Activated CD4-positive, CD25-positive, alpha-beta regulatory T cell treated with anti-CD3 and anti-CD28 coated beads, Interleukin-2, amount 50 U/mL, for 72 hours (primary cell): ENCODE measurements at regions not wholly inside any gene's neighbourhood (a gene's known extent, or its start where the extent isn't known, plus 50 kb on each side); places are given as distances from the start of the nearest gene placed in this dataset.
"Not testable (repeated sequence)": the region's sequence is repeated elsewhere in the genome, so short reads cannot be mapped to it uniquely, and the experiment has no call there.

Experiments
- DNase-seq: peaks from one replicate; pipeline ENCODE4 v3.0.0; 2021

DNA sequence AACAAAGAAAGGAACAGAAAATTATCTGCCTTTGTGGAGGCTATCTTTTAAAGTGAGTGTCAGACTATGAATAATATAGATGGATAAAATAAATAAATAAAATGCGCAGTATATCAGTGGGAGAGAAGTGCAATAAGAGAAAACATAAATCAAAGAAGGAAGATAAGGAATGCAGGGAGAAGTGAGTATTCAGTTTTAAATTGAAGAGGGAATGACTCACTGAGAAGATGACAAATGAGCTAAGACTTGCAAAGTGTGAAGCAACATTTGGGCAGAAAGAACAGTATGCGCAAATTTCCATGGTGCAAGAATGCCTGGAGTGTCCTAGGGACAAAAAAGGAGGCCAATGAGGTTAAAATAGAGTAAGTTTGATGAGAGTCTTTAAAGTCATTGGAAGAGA, 1300.1 kb upstream of the ALCAM start:
- no peak for DNase-seq

GRCh38 chr3:104069114-104069513, 1297.6 kb upstream of the ALCAM start:
- no peak for DNase-seq

DNA sequence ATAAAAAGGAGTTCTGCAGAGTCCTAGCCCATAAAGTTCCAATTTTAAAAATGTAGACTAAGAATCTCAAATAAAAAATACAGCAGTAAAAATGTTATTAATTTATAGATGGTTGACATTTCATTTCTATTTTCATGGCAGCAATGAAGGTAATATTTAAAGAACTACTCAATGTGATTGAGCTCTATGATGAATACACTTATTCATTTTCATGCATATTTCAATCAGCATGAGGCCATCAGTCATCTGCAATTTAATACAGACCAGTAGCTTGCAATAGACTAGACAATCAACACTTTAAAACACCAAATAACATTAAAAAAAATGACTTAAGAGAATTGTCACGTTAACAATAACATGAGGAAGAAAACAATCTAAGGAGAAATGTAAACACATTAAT, 1295.8 kb upstream of the ALCAM start:
- DNase-seq: no peak

- DNase-seq: no peak
Measured at GRCh38 chr3:104080088-104080626, 1286.6 kb upstream of the ALCAM start.

DNA sequence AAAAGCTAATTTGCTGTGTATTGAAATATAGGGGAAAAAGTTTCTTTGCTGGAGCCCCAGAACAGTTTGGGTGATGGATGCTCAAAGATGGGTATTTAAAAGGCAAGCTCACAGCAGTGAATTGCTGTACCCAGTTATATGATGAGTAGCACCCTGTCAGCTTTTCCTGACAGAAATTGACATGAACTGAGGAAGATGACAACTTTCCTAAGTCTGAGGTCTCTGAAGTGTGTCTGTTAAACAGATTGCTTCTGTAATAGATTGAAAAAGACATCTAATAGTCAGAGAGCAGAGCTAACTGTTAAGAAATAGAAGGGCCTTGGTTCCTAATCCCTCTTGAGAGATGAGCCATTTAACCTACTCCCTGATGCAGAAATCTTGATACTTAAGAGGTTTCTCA, 1278.0 kb upstream of the ALCAM start:
- no peak for DNase-seq

- DNase-seq: not testable (repeated sequence)
Measured at GRCh38 chr3:104089987-104090386, 1276.7 kb upstream of the ALCAM start.

DNA sequence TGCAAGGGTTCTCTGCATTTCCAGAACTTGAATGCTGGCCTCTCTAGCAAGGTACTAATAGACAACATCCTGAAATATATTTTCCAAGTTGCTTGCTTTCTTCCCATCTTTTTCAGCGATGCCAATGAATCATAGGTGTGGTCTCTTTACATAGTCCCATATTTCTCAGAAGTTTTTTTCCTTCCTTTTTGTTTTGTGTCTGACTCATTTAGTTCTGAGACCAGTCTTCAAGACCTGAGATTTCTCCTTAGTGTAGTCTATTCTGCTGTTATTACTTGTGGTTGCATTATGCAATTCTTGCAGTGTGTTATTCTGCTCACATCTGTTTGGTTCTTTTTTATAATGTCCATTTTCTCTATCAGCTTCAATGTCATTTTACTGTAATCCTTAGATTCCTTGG, 1265.0 kb upstream of the ALCAM start:
- no peak for DNase-seq

DNA sequence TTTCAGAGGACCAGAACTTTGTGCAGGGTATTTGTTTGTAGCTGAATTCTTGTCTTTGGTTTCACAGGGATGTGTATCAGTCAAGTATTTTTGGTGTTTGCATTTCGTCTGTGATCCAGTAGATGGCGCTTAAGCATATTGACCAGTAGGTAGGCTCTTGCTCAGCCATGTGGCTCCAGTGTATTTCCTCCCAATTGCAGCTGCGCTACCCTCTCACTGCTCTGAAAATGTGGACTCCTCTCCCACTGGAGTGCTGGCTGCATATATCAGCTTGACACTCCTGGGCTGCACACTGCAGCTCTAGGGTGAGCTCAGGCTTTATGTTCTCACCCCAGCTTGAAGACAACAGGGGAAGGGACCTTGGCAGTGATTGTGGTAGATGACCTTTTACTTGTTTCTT, 1264.3 kb upstream of the ALCAM start:
- DNase-seq: no peak

GRCh38 chr3:104106276-104106675, 1260.4 kb upstream of the ALCAM start:
- DNase-seq: no peak

- DNase-seq: no peak
Measured at GRCh38 chr3:104108522-104108921, 1258.2 kb upstream of the ALCAM start.

DNA sequence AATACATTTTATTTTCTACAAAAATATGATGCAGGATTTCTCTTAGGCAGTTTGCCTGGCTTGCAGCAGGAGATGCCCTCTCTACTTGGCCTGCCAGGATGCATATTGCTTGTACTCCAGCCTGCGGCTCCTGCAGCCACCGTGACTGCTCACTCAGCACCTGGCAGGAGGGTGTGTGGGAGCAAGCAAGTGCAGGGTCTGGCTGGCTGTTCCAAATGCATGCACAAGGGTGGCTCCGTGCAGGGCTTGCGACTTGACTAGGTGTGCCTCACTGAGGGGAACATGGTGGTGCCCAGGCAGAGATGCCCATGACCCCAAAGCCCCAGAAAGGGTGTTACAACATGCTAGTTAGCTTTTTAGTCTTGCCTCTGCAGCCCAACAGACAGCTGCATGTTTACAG, 1240.2 kb upstream of the ALCAM start:
- DNase-seq: no peak

- no peak for DNase-seq
Measured at GRCh38 chr3:104126864-104127553, 1239.7 kb upstream of the ALCAM start.

GRCh38 chr3:104127830-104128229, 1238.9 kb upstream of the ALCAM start:
- no peak for DNase-seq

DNA sequence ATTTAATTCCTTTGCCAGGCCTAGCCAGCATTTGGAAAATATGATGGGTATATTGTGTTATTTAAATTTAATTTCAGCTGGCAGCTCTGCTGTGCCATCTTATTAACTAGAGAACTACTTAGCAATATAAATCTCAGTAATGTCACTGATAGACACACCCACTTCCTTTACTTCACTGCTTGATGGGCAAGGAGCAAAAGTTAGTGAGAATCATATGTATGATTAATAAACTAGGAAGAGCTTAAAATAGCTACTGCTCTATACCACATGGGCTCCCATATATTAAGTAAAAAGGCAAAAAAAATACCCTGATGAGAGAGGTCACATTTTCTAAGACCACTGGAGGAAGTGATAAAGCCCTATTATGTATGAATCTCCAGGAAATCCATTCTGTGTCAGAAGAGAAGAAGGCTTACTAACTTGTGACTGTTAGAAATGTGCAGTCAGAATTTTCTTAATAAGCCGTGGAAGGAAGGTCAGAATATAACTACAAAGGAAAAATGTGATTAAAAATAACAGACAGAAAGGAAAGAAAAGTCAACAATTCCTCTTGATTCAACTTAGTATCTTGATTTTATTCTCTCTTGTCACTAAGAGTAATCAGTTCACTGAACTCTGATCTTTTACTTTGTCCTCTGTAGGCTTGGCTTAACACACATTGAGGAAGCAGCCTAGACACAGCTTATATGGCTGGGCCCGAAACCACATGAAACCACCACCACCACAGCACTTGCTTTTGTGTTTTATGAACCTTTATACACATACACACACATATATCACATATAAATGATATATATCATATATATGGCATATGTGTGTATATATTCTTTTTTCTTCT, 1233.9 kb upstream of the ALCAM start:
- DNase-seq: no peak

DNA sequence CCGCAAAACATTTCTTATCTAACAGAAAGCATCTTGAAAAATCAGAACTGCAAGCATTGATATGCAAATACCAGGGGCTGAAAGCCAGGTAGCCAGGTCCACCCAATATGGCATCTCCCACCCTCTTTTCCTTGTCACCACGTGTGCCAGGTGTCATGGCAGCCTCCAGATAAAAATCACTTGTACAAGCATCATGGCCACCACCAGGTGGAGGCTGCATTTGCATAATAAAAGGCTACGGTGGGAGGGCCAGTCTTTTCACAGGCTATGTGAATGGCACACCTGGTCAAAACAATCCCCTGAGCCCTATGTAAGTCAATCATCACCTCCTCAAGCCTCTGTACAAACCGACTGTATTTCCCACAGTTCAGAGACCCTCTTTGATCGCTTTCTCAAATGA, 1233.1 kb upstream of the ALCAM start:
- no peak for DNase-seq

DNA sequence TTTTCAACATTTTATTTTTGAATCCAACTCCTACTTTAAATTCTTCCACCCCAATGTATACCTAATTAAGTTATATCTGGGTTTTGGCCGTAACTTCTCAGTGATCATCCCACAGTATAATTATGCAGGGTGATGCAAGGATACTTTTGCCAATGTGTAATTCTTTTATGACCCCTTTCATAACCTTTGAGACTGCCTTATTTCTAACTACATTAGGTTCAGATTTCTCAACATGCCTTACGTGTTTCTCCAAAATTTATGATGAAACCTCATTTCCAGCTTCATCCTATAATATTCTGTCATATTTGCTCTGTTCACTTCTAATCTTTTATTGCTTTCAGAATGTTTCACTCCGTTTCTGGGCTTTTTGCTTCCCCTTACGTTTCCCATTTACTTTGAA, 1229.6 kb upstream of the ALCAM start:
- DNase-seq: no peak

DNA sequence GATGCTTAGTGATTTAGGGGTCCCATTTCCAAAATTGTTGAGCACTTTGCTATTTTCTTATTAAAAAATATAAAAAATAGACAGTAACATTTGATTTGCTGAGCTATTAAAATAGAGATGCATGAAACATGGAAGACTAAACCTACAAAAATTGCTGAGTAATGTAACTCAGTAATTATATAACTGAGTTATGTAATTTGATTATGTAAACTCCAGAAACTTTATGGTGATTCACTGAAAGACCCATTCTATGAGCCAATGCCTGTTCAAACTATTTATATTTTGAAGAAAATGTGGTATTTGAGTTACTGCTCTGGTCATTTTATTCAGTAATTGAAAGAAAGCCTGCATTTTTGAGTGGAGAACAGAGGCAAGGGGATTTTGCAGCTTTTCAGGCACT, 1221.5 kb upstream of the ALCAM start:
- no peak for DNase-seq

DNA sequence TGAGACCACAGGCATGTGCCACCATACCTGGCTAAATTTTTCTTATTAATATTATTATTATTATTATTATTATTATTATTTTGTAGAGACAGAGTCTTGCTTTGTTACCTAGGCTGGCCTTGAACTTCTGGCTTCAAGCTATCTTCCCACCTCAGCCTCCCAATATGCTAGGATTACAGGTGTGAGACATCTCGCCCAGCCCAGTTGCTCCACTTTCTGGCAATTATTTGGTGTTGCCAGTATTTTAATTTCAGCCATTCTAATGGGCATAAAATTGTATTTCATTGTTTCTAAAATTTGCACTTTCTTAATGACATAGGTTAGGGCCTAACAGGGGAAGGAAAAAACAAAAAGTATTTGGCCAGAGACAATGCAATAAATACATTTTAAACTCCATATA, 1217.6 kb upstream of the ALCAM start:
- no peak for DNase-seq

DNA sequence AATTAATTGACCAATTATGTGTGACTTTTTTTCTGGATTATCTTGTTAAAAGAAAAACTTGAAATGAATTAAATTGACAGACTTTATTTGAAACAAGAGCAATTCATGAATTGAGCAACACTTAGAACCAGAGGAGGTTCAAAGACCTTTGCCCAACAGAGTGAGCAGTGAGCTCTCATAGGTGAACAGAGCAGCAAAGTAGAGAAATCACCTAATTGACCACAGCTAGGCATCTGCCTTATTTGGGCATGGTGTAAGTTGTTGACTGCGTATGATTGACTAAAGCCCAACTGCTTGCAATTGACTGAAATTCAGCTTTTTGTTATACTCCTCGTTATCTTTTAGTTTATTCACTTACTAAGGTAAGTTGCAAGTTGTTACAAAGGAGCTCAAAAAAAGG, 1216.0 kb upstream of the ALCAM start:
- no peak for DNase-seq

DNA sequence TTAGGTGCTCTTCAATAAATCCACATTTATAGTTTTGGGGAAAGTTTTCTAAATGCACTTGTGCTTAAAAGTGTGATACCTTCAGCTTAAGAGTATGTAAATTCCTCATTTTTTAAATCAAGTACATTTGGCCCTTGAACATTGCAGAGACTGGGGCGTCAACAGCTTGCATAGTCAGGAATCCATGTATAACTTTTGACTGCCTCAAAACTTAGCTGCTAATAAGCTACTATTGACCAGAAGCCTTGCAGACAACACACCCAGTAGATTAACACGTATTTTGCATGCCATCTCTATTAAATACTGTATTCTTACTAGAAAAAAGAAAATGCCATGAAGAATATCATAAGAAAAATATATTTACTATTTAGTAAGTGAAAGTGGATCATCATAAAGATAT, 1211.8 kb upstream of the ALCAM start:
- DNase-seq: no peak

DNA sequence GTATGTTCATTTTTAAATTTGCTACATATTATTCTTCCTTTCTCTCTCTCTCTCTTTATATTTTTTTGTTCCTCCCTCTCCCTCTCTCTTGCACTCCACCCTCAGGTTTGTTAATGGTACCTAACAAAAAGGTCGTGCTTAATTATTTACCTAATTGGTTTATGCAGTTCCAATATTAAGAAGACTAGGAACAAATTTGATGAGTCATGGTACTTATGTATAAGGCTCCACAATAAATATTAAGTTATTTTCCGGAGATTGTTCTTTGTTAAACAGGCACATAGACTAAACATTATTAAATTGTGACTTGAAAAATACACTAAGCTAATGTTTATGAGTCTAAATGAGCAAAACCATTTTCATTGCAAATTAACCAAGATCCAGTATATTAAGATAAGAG, 1200.8 kb upstream of the ALCAM start:
- no peak for DNase-seq

DNA sequence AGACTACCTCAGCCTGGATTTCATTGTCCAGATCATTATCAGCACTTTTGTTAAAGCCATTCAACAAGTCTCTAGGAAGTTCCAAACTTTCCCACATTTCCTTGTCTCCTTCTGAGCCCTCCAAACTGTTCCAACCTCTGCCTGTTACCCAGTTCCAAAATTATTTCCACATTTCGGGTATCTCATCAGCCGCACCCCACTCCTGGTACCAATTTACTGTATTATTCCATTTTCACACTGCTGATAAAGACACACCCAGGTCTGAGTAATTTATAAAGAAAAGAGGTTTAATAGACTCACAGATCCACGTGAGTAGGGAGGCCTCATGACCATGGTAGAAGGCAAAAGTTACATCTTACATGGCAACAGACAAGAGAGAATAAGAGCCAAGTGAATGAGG, 1198.3 kb upstream of the ALCAM start:
- DNase-seq: no peak

DNA sequence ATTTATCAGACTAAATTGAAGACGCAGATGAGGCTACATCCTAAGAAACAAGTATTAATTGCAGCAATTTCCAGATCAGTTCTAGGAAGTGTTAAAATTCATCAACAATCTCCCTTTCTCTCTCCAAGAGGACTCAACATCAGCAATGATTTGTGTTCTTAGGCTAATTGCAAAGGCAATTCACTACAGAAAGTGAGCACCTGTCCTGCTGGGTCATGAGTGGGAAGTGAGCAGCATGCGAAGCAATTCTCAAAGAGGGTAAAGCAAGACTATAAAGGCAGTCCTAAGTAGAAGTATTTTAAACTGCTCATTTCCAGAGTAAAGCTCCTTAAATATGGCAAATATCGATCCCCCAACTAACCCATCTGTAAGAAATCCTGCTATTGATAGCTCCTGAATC, 1191.0 kb upstream of the ALCAM start:
- DNase-seq: no peak

- no peak for DNase-seq
Measured at GRCh38 chr3:104176706-104177105, 1190.0 kb upstream of the ALCAM start.
